AG08395 (cell line): ENCODE measurements at regions not wholly inside any gene's neighbourhood (a gene's known extent, or its start where the extent isn't known, plus 50 kb on each side); places are given as distances from the start of the nearest gene placed in this dataset.

Source experiments
- DNase-seq: peaks from one replicate; pipeline ENCODE4 v3.0.0; 2012; ENCODE audit warnings: mixed read lengths, low spot score

DNA sequence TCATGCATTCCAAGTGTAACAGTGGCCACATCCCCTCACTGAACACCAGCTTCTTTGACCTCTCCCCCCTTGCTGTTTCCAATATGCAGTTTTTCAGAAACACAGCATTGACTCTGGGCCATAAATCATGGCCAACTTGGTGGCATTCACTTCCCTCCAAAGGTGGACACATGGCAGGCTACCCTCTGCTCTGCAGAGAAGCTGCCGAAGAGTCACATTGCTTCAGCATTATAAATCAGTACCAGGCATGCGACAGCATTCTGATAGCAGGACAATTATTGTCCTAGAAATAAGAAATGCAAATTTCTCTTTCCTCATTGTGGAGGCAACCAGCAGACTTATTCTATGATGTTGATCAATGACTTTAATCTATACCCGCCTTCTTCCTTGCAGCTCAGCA lies 475.4 kb upstream of the GHITM start:
- DNase-seq = no peak

DNA sequence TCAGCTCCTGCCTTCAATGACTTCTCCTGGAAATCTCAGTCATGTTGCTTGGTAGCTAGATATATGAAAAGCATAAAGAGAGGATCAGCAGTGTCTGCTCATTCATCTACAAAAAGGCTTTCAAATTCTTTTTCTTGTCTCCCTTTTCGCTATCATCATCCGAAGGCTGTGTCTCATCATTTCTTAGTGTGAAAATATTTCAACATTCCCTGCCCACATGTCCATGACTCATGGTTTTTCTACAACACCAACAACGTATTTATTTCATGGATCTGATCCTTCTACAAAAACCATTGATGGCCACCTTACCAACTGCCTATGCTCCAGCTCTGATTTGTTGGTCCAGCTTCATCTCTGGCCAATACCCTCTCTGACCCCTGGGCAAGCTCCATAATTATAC lies 472.5 kb upstream of the GHITM start:
- peak; percentile 10 for DNase-seq

DNA sequence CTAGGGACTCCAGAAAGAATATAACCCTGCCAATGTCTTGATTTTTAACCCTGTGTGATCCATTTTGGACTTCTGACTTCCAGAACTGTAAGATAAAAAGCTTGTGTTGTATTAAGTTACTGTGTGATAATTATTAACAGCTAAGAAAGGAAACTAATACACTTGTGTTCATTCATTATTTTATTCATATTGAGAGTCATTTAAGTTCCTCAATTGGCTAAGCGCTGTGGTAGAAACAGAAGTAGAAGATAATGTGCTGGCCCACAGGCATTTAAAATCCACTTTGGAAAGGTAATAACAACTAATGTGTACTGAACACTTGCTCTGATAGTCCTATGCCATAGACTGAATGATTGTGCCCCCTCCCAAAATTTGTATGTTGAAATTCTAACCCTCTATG lies 471.7 kb upstream of the GHITM start:
- DNase-seq = no peak

DNA sequence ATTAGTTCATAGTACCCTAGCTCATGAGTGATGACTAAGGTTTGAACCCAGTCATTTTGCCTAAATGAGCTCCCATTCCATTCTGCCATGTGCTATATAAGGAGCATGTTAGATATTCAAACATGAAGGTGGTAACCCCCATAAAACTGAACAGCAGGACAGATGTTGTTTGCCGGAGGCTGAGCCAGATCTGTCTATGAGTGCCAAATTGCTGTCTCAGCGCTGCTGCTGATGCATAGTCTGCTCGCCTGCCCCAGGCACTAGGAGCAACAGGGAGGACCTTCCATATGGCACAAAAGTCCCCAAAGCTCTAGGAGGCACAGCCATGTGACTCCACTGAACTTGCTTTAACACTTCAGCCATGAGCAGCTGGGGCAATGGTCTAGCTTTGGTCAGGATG lies 466.0 kb upstream of the GHITM start:
- no peak for DNase-seq

DNA sequence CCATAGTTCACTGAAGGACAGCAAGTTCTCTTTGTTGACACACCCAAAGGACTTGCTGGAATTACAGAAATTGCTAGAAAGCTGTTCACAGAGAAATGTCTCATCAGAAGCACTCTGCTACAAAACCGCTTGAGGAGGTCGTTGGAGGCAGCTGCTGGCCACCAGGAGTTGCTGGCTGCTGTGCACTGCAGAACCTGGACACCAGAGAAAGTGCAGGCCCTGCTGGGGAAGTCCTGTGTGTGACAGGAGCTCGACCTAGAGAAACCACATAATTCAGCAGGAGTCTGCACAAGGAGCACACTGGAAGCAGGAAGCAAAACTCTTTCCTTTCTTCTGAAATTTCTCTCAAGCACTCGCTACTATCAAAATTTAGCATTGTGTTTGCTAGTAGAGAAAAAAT lies 461.5 kb upstream of the GHITM start:
- no peak for DNase-seq

DNA sequence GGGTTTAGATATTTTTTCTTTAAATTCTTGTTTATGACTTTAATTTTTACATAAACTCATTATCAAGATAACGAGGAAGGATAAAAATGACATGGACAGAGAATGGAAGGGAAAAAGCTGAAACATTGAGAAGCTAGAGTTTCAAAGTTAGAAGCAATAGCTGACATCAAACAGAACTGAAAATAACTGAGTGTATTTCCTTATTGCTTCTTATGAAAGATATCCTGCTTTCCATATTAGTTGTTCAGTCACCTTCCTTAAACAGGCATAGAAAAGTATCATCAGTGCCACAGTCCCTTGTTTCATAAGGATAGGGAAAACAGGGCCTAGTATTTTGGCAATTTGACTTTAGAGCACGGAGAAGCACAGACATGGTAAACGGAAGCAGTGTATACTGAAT lies 460.5 kb upstream of the GHITM start:
- DNase-seq = no peak

DNA sequence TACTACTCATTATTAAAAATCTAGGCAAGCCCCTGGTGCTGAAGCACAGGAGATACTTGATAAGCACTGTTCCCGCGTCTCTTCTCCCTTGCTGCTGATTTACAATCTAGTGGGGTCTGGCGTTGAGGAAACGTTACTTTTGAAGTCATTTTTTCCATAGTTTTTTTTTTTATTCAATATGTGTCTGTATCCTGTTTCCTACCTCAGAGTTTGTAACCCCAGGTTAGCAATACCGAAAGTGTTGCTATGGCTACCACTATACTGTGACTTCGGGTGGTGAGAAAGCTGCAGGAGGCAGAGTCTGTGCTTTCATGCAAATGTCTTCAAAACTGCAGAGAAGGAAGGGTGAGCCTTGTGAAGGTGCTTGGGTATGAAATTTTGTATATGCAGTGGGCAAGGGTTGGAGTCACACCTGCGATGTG lies 458.8 kb upstream of the GHITM start:
- no peak for DNase-seq

DNA sequence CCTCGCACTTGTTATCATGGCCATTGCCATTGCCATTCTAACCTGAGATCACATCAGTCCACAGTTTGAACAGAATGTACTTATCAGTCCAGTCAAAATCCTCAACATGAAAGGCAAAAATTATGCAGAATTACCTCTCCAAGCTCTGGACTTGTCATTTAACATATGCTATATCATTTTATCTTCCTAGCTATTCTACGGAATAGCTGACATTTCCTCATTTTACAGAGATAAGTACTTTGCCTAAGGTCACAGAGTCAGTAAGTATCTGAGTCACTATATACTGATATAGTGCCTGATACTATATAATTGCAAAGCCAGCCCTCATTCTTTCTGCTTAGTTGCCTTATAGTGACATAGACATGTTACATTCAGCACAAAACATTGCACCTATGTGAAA lies 456.9 kb upstream of the GHITM start:
- DNase-seq = no peak

DNA sequence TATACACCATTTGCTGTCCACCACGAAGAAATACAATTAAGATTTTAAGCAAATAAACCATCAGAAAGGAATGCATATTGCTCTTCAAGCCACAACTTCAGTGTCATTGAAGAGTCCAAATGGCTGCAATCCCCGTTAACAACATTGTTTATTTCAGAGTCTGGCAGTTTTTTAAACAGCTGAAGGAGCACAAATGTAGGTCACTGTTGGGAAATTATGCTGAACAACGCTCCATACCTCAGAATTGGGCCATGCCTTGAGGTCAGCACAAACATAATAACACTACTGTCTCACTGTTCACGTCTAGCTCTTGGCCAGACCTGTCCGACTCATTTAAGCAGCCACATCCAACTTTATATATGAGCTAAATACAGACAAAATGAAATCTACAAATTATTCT lies 453.9 kb upstream of the GHITM start:
- no peak for DNase-seq

DNA sequence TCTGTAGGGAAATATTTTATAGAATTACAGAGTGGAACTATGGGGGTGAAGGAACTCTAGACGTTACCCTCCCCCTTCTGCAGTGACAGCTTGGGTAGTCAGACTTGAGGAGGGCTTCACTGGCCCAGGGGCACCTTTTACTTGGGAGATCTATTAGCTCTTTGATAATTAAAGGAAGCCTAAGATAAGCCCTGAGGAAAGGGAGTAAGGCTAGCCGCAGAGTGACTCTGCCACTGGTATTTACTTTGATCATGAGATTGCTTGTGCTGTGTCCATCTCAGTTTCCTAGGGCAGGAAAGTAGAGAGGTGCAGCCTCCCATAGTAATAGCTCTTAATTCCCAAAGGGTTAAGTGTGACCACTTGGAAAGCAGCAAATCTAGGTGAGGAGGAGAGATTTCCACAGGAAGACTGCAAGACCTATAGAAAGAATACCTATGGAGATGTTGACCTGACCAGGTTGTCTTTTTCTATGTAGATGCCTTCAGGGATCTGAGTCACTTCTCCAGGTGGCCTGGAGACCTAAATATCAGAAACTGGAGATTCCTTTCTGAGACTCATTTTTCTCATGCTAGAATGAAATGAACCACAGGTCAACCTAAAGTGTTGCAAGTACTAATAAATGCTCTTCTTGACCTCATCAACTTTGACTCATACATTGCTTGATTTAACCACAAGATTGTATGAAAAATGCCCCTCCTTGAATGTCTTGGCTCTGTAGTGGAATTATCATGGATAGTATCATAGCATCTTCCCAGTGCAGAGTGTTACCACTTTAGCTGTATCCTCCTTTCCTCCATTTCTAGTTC lies 447.3 kb upstream of the GHITM start:
- no peak for DNase-seq

DNA sequence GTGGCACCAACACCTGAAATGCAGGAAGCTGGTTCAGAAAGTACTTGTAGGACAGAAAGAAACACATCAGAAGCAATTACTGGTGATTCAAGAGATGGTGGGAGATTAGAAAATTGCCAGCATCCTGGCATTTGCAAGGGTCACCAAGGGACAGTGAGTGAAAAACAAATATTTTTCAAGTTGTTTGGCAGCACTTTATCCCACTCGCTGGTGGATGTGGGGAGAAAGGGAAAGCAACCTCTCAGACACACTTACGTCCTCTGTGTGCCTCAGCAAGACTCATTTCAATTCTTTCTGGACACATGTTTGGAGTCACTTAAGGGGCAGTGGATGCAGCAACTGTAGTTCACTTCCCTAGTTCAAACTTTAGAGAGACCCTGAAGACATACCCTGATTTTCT lies 440.4 kb upstream of the GHITM start:
- DNase-seq = no peak

DNA sequence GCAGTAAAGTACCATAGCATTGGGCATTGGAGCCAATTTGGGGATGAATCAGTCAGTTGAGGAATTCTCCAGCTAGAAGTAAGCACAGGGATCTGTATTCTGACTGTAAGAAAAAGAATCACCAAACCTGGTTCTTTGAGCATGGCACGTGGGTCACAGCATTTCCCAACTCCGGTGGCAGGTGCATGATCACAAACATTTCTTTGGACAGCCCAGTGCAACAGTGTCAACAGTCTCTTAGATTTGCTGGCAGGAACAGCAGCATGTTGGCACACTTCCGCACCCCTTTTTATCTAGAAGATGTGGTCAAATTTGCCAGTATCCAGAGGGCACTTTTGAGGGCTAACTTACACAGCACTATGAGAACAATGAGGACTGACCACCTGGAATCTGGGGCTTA lies 437.5 kb upstream of the GHITM start:
- no peak for DNase-seq

DNA sequence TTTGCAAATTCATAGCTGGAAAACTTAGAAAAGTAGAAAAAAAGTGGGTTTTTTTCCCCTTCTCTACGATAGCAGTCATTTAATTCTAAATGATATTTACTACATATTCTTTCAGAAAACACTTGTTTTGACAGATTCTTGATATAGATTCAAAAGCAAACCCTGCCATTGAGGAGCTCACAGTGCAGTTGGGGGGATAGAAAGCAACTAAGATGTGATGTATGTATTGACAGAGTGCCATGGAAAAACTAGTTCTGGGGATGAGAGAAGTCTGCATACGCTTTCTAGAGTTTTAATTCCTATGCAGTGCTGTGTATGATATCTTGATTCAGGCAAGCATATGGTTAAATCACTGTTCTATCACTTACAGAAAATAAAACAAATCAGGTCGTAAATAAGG lies 436.6 kb upstream of the GHITM start:
- DNase-seq = no peak

DNA sequence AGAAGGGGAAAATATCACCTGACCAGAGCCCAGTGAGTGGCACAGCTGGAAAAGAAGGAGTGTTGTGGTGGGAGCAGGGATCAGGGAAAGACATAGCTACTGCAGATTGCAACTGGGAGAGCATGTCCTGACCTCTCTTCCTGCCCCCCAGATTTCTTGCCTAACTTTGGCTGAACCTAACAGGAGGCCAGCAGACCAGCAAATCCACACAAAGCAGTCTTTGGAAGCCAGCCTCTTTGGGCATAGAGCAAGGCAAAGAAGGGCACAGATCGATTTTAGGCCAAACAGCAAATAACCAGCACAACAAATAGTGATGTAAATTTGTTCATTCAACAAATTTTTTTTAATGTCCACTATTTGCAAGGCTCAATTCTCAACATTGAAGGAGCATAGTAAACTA lies 433.2 kb upstream of the GHITM start:
- no peak for DNase-seq

DNA sequence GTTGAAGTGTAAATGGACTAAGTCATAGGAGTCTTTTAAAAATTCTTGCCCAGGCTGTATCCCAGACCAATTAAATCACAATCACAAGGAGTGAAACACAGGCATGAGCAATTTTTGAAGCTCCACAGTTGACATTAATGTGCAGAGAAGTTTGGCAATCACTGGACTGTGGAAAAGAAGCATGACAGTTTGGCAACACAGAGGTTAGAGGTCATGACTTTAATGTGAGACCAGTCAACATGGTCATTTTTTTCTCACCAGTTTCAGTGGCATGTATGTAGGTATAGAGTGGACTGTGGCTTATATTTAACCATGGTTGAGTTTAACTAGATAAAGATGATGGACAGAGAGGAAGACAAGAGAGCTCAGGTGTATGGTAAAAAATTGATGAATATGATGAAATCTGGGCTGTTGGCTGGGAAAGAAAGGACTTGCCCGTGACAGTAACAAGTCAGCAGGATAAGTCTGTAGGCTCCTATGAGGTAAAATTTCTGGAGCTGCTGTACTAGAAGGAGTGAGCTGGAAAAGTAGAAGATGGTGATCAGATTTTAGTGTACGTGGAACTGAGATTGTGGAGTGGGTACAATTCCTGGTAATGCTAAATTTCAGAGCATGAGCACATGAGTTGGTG lies 432.2 kb upstream of the GHITM start:
- no peak for DNase-seq

DNA sequence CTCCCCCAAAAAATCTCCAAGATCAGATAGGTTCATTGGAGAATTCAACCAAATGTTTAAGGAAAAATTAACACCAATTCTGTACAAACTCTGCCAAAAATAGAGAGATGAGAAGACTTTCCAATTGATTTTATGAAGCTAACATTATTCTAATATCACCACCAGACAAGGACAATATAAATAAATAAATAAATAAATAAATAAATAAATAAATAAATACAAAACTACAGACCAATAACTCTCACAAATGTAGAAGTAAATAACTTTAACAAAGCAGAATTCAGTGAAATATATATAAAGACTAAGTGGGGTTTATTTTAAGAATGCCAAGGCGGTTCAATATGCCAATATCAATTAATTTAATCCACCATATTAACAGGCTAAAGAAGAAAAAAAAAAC lies 425.9 kb upstream of the GHITM start:
- DNase-seq = no peak

DNA sequence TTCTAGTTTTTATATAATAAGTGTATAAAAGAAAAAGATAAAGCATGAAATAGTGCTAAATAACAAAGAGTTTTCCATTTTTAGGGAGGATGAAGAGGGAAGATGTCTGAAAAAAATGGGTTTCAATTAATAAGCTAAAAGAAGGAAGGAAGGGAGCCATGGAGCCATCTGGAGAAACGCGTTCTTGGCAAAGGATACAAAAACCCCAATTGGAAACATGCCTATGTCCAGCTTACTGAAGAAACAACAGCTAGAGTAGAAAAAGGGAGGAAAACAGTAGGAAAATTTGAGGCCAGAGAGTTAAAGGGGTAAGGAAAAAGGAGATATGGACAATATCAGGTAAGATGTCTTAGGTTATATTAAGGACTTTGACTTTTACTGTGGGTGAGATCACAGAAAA lies 416.2 kb upstream of the GHITM start:
- DNase-seq = no peak

DNA sequence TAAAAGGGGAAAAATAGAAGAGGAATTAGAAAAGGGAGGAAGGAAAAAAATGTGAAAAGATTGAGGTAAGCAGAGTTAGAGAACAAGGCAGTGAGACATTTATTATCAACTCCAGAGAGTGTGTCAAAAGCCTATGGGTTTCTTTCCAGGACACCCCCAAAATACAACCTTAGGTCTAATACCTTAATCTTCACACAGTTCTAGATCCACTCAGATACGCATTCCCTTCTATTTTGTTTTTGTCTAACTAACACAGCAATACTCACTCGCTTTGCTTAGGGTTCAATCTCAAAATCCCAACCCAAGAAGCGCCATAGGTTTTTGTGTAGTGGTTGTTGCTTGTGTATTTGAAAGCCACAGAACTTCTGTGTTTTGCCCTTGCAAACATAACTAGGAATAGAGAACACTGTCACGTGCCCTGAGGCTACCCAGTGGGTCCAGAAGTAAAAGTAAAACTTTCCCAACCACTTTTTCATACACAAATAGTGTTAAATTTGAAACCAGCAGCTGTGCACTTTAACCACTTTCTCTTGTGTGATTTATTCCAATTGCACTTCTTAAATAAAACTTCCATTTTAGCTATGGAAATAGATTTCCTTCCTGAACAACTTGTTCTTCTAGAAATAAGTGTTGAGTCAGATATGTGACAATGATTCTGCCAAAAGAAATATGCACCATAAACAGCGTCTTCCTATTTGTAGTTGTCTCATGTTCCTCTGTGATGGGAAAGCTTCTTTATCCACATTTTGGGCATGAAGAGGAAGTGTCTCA lies 414.7 kb upstream of the GHITM start:
- DNase-seq = no peak

DNA sequence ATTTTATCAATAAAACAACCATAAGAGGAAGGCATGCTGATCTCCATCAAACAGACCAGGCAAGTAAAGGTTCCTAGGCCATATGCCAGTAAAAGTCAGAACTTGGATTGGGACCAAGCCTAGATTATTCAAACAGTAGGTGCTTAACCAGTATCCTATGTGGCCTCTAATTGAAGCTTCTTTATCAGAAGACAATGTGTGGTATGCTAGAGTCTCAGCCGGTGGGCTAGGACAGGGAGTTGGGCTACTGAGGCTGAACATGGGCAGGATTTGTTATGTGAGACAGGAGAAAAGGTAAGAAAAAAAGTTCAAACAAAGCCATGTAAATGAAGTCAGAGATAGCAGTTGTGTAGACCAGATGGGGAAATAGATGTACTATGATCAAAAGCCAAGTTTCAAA lies 413.7 kb upstream of the GHITM start:
- no peak for DNase-seq

DNA sequence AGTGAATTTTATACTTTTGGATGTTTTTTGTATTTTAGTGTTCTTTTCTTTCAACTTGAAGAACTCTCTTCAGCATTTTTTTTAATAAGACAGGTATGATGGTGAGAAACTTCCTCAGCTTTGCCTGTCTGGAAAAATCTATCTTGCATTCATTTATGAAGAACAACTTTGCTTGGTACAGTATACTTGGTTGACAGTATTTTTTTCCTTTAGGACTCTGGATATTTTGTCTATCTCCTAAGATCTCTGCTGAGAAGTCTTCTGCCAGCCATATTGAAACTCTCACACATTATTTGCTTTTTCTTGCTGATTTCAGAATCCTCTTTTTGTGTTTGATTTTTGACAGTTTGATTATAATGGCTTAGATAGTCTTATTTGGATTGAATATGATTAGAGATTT lies 405.0 kb upstream of the GHITM start:
- DNase-seq = no peak

DNA sequence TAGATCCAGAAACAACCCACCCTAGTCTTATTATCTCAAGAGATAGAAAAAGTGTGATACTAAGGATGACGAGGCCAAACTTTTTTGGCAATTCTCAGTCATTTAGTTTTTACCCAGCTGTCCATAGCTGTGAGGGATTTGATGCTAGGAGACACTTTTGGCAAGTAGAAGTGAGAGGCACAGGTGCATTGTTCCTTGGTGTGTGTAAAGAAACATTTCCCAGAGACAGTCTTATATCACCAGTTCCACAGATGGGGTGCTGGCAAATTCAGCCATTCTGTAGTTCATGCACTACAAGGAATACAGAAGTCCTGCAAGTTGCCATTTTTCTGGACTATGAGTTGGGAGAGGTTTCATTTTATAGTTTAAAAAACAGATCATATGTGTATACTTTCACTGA lies 403.3 kb upstream of the GHITM start:
- DNase-seq = no peak

DNA sequence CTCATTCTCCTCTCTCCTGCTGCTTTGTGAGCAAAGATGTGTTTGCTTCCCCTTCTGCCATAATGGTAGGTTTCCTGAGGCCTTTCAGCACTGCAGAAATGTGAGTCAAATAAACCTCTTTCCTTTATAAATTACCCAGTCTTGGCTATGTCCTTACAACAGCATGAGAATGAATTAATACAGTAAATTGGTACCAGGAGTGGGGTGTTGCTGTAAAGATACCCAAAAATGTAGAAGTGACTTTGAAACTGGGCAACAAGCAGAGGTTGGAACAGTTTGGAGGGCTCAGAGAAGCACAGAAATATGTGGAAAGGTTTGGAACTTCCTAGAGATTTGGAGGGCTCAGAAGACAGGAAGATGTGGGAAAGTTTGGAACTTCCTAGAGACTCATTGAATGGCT lies 388.7 kb upstream of the GHITM start:
- no peak for DNase-seq

DNA sequence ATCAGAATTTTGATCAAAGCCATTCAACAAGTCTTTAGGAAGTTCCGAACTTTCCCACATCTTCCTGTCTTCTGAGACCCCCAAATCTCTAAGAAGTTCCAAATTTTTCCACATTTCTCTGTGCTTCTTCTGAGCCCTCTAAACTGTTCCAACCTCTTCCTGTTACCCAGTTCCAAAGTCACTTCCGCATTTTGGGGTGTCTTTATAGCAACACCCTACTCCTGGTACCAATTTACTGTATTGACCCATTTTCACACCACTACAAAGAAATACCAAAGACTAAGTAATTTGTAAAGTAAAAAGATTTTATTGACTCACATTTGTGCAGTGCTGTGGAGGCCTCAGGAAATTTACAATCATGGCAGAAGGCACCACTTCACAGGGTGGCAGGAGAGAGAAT lies 385.8 kb upstream of the GHITM start:
- DNase-seq = no peak
